ENCODE measurements at regions not wholly inside any gene's neighbourhood (a gene's known extent, or its start where the extent isn't known, plus 50 kb on each side); places are given as distances from the start of the nearest gene placed in this dataset.

DNA sequence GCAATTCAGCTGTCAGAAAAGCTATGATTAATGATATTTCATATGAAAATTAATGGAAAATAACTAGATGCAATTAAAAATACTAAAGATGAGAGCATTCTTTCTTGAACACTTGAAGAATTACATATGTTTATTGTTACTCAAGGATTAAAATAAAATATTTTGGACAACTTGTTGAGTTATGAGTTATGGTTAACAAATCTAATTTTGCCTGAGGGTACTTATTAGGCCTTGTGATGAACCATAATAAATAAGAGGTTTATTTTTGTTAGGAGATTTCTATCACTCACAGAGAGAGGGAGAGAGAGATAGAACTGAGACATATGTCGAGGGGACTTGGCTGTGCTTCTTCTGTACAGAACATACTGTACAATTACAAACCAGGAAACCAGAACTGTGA is 183.7 kb downstream of the ISL1 start (continued):
- no peak for TF ChIP-seq ZNF462 (CRISPR knock-in tag; IDR thresholded peaks at IDR 0.05)
- no peak for TF ChIP-seq STAT1 (IDR thresholded peaks at IDR 0.05; ENCODE audit: unreplicated experiment)
- TF ChIP-seq ZNF114 (CRISPR knock-in tag; IDR thresholded peaks at IDR 0.05): no peak

DNA sequence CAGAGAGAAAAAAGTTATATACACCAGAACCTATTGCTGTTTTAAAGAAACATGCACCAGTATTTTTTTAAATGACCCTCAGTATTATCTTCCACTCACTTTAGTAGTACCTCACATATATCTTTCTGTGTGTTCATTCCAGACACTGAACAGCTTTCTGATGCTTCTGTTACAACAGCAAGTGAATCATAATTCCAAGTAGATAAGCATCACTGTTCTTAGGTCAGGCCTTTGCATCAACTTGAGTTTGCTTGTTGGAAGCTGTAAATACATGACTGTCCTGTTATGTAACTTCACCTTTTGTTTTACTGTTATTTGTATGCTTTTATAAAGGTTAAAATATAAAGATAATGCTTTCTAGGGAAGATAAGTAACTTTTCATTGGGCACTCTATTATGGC is 184.4 kb downstream of the ISL1 start:
- H3K36me3 ChIP-seq (ENCODE audit: insufficient read depth): no peaks in the 10 kb centered on the region
- H3K27ac ChIP-seq (ENCODE audit: low read depth): no peak overlapping the region
- Mint-ChIP-seq H3K4me1 (no peaks in the 10 kb centered on the region), H3K27ac (no peak overlapping the region), H3K36me3 (ENCODE audit: low read depth) (no peaks in the 10 kb centered on the region), H3K27me3 (ENCODE audit: insufficient read depth, low read depth, poor library complexity) (no peaks in the 10 kb centered on the region), H3K9me3 (no peaks in the 10 kb centered on the region), H3K4me3 (no peak overlapping the region)
- H2AFZ ChIP-seq: no peak overlapping the region
- no peak overlapping the region for H3K4me3 ChIP-seq
- H3K9me2 ChIP-seq (ENCODE audit: insufficient read depth): no peaks in the 10 kb centered on the region
- DNase-seq (ENCODE audit: low spot score) (no peak), ATAC-seq (no peak)
- H3K79me2 ChIP-seq (replicated peaks; ENCODE audit: insufficient read depth): no peaks in the 10 kb centered on the region
- H3F3A ChIP-seq (replicated peaks; ENCODE audit: low read depth): no peaks in the 10 kb centered on the region
- no peaks in the 10 kb centered on the region for H3K4me1 ChIP-seq (ENCODE audit: insufficient read depth)
- TF ChIP-seq EZH2phosphoT487 (IDR thresholded peaks at IDR 0.05; ENCODE audit: unreplicated experiment): no peak
- TF ChIP-seq NANOG (IDR thresholded peaks at IDR 0.05; ENCODE audit: borderline replicate concordance): no peak
- no peaks in the 10 kb centered on the region for H3K27me3 ChIP-seq (ENCODE audit: insufficient read depth)
- no peak overlapping the region for H3K4me2 ChIP-seq
- no peaks in the 10 kb centered on the region for H4K20me1 ChIP-seq (replicated peaks; ENCODE audit: insufficient read depth)

DNA sequence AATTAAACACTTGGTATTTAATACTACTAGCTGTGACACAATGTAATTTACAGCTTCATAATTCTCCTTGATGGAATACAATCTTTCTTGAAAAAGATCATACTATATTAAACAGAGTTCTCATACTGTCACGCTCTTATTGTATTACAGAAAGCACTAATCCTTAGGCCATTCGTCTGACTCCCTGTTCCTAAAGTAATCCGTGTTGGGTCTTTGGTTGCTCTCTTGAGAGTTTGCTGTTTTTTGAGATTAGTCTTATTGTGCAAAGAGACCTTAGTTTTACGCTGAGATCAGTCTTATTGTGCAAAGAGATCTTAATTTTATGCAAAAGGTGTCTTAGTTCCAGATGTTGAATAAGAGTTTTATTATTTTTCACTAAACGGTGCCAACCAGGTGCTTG is 190.6 kb downstream of the ISL1 start:
- DNase-seq (ENCODE audit: low spot score) (peak; percentile 26), ATAC-seq (peak; percentile 34; the same call in 2 of the 3 replicates)
- Histone ChIP-seq H3K79me2 (replicated peaks; ENCODE audit: insufficient read depth) (no peaks in the 10 kb centered on the region), H2AFZ (no peak overlapping the region), H3K27me3 (ENCODE audit: insufficient read depth) (no peaks in the 10 kb centered on the region), H3F3A (replicated peaks; ENCODE audit: low read depth) (no peaks in the 10 kb centered on the region), H3K27ac (ENCODE audit: low read depth) (no peak overlapping the region), H3K36me3 (ENCODE audit: insufficient read depth) (no peaks in the 10 kb centered on the region), H3K9me2 (ENCODE audit: insufficient read depth) (0 out of 2 replicates have a peak, but pooled peaks cover 4% of the 10 kb centered on the region), H3K4me2 (peak overlapping the region; percentile 20), H3K4me1 (ENCODE audit: insufficient read depth) (peaks cover 7% of the 10 kb centered on the region), H3K4me3 (no peak overlapping the region), H4K20me1 (replicated peaks; ENCODE audit: insufficient read depth) (no peaks in the 10 kb centered on the region)
- Mint-ChIP-seq H3K4me1 (peaks cover 8% of the 10 kb centered on the region), H3K4me3 (no peak overlapping the region), H3K27me3 (ENCODE audit: insufficient read depth, low read depth, poor library complexity) (no peaks in the 10 kb centered on the region), H3K36me3 (ENCODE audit: low read depth) (no peaks in the 10 kb centered on the region), H3K27ac (peak overlapping the region; percentile 51), H3K9me3 (no peaks in the 10 kb centered on the region; the same call in 1 of the 3 replicates)
- TF ChIP-seq, protein P1, sequence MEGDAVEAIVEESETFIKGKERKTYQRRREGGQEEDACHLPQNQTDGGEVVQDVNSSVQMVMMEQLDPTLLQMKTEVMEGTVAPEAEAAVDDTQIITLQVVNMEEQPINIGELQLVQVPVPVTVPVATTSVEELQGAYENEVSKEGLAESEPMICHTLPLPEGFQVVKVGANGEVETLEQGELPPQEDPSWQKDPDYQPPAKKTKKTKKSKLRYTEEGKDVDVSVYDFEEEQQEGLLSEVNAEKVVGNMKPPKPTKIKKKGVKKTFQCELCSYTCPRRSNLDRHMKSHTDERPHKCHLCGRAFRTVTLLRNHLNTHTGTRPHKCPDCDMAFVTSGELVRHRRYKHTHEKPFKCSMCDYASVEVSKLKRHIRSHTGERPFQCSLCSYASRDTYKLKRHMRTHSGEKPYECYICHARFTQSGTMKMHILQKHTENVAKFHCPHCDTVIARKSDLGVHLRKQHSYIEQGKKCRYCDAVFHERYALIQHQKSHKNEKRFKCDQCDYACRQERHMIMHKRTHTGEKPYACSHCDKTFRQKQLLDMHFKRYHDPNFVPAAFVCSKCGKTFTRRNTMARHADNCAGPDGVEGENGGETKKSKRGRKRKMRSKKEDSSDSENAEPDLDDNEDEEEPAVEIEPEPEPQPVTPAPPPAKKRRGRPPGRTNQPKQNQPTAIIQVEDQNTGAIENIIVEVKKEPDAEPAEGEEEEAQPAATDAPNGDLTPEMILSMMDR (conservative IDR thresholded peaks at IDR 0.05; ENCODE audit: low read depth in 2 of 2): no peak
- TF ChIP-seq POLR2AphosphoS5 (IDR thresholded peaks at IDR 0.05; ENCODE audit: low read depth) (no peak), NANOG (IDR thresholded peaks at IDR 0.05; ENCODE audit: borderline replicate concordance) (no peak), CREB1 (CRISPR knock-in tag; IDR thresholded peaks at IDR 0.05; ENCODE audit: low read depth) (no peak), EZH2 (IDR thresholded peaks at IDR 0.05; ENCODE audit: low read depth, unreplicated experiment) (no peak), EZH2phosphoT487 (IDR thresholded peaks at IDR 0.05; ENCODE audit: unreplicated experiment) (no peak), ZNF331 (CRISPR knock-in tag; IDR thresholded peaks at IDR 0.05; ENCODE audit: low read depth) (no peak), ZNF114 (CRISPR knock-in tag; IDR thresholded peaks at IDR 0.05) (no peak), JUNB (IDR thresholded peaks at IDR 0.05; ENCODE audit: unreplicated experiment) (no peak)
- TF ChIP-seq, protein P2, sequence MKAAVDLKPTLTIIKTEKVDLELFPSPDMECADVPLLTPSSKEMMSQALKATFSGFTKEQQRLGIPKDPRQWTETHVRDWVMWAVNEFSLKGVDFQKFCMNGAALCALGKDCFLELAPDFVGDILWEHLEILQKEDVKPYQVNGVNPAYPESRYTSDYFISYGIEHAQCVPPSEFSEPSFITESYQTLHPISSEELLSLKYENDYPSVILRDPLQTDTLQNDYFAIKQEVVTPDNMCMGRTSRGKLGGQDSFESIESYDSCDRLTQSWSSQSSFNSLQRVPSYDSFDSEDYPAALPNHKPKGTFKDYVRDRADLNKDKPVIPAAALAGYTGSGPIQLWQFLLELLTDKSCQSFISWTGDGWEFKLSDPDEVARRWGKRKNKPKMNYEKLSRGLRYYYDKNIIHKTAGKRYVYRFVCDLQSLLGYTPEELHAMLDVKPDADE (IDR thresholded peaks at IDR 0.05): no peak
